ENCODE measurements at regions not wholly inside any gene's neighbourhood (a gene's known extent, or its start where the extent isn't known, plus 50 kb on each side); places are given as distances from the start of the nearest gene placed in this dataset.

DNA sequence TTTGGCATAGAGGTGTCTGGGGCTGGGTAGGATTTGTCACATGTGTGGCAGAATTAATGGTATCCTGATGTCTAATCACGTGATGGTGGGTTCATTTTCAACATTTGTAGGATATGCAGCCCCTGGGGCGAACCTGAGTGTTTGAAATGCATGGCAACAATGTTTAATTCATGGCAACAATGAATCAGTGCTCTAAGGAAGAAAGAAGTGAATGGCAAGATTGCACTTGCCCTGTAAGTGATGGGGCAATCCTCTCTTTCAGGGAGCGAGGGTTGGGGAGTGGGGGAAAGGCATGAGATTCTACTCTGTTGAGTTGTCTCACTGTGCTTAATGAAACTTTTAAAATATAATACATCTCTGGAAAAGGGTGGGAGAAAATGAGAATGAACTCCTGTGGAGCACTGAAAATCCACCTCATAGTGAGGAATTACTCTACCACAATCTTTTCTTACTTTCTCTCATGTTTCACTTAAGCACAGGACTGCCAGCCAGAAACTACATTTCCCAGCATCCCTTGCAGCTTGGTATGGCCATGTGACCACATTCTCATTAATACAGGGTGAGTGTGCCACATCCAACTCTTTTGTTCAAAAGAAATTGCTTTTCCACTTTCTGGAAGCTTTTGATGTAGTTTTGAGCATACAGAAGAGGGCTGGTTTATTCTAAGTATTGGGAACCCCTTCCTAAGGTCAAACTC, 64.0 kb upstream of the PGM2 start:
- TF ChIP-seq, protein P1, sequence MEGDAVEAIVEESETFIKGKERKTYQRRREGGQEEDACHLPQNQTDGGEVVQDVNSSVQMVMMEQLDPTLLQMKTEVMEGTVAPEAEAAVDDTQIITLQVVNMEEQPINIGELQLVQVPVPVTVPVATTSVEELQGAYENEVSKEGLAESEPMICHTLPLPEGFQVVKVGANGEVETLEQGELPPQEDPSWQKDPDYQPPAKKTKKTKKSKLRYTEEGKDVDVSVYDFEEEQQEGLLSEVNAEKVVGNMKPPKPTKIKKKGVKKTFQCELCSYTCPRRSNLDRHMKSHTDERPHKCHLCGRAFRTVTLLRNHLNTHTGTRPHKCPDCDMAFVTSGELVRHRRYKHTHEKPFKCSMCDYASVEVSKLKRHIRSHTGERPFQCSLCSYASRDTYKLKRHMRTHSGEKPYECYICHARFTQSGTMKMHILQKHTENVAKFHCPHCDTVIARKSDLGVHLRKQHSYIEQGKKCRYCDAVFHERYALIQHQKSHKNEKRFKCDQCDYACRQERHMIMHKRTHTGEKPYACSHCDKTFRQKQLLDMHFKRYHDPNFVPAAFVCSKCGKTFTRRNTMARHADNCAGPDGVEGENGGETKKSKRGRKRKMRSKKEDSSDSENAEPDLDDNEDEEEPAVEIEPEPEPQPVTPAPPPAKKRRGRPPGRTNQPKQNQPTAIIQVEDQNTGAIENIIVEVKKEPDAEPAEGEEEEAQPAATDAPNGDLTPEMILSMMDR (conservative IDR thresholded peaks at IDR 0.05; ENCODE audit: low read depth, low read length) = no peak
- no peak for TF ChIP-seq EZH2 (IDR thresholded peaks at IDR 0.05; ENCODE audit: borderline replicate concordance, low read depth, low read length, poor library complexity, severe bottlenecking)
